Sigmoid colon (tissue), 6 donors: ENCODE measurements at regions not wholly inside any gene's neighbourhood (a gene's known extent, or its start where the extent isn't known, plus 50 kb on each side); places are given as distances from the start of the nearest gene placed in this dataset.

Experiments used
- DNase-seq: peaks from one replicate; pipeline ENCODE4 v3.0.0-alpha.2; 2019
- H3K27ac ChIP-seq, 4 donors: fragments of 200-600 bp; sonication (generic); one replicate each; pipeline ENCODE4 v1.5.1; 2016 to 2019; ENCODE audit warnings: mild to moderate bottlenecking in 1 of 4
- H3K27me3 ChIP-seq, 3 donors: fragments of 200-600 bp; sonication (generic); one replicate each; pipeline ENCODE4 v1.5.1; 2019; ENCODE audit warnings: mild to moderate bottlenecking in 1 of 3
- H3K36me3 ChIP-seq, 4 donors: fragments of 200-600 bp; sonication (generic); one replicate each; pipeline ENCODE4 v1.5.1; 2016 to 2019
- H3K4me1 ChIP-seq, 4 donors: fragments of 200-600 bp; sonication (generic); one replicate each; pipeline ENCODE4 v1.5.1; 2017 to 2019
- H3K4me3 ChIP-seq, 4 donors: fragments of 200-600 bp; sonication (generic); one replicate each; pipeline ENCODE4 v1.5.1; 2017 to 2019; ENCODE audit warnings: mild to moderate bottlenecking in 2 of 4, moderate library complexity in 1 of 4
- H3K9me3 ChIP-seq, 4 donors: fragments of 200-600 bp in 3 of 4; sonication (generic) in 3 of 4; one replicate each; pipeline versions ENCODE4 v1.5.1 to v1.6.1; 2013 to 2019
- EP300 ChIP-seq, 4 donors: sonication (generic); formaldehyde crosslinking; IDR thresholded peaks; one replicate each; pipeline ENCODE4 v1.6.1; 2017; ENCODE audit warnings: antibody characterized with exemption in 4 of 4
- POLR2A ChIP-seq, 2 donors: fragments of 450-650 bp; IDR thresholded peaks; one replicate each; pipeline ENCODE4 v1.6.1; 2016; ENCODE audit warnings: antibody characterized with exemption in 2 of 2, mild to moderate bottlenecking in 2 of 2, moderate library complexity in 2 of 2
- POLR2AphosphoS5 ChIP-seq, 4 donors: sonication (generic); formaldehyde crosslinking; IDR thresholded peaks; one replicate each; pipeline ENCODE4 v1.6.1; 2017; ENCODE audit warnings: antibody characterized with exemption in 4 of 4
- WGBS, 2 donors: extraction: QIAGEN DNeasy Blood & Tissue Kit; methylation state at CpG; one replicate each; pipeline ENCODE4 v1.1.7; 2013; 5-methylcytosine and 5-hydroxymethylcytosine counted together
- intact Hi-C: fragments of 100-400 bp; cut with DNase I; formaldehyde crosslinking; loops from one replicate; pipeline ENCODE4 v1.15.1; 2023
- TF ChIP-seq, protein P1 (sequence below), 4 experiments: fragments of 450-650 bp in 3 of 4; fragments of 200-600 bp in 1 of 4; IDR thresholded peaks; one replicate each; pipeline ENCODE4 v1.5.1; 2016 to 2019; ENCODE audit warnings: antibody characterized with exemption in 4 of 4, mild to moderate bottlenecking in 3 of 4, moderate library complexity in 2 of 4
- donor health status: healthy with polysubstance abuse.
- donor health status: healthy.

DNA sequence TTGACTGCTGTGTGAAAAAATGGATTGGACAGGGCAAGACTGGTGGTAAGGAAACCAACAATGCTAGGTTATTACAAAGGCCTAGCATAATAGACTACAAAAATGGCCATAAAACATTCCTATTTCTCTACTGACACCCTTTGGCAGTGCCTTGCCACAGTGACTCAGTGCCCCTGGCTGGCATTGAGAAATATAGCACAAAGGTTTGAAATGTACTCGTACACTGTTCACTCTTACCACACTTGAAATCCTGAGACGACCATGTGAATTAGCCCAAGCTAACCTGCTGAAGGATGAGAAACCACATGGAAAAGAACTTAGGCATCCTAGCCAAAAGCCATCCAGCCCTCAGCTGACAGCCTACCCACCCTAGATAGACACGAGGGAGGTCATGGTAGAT, 149.8 kb upstream of the PALMD start:
- Histone ChIP-seq H3K36me3 (no peaks in the 10 kb centered on the region), H3K4me1 (no peaks in the 10 kb centered on the region), H3K4me3 (no peak overlapping the region), H3K27ac (no peak overlapping the region), H3K27me3 (no peaks in the 10 kb centered on the region), H3K9me3 (no peaks in the 10 kb centered on the region)
- WGBS, 2 donors = 81 to 88% methylated on average over 3 of the region's 3 CpGs
- intact Hi-C loops = no loop called here
- no peak for TF ChIP-seq POLR2AphosphoS5 (IDR thresholded peaks at IDR 0.05)
- TF ChIP-seq, protein P1, sequence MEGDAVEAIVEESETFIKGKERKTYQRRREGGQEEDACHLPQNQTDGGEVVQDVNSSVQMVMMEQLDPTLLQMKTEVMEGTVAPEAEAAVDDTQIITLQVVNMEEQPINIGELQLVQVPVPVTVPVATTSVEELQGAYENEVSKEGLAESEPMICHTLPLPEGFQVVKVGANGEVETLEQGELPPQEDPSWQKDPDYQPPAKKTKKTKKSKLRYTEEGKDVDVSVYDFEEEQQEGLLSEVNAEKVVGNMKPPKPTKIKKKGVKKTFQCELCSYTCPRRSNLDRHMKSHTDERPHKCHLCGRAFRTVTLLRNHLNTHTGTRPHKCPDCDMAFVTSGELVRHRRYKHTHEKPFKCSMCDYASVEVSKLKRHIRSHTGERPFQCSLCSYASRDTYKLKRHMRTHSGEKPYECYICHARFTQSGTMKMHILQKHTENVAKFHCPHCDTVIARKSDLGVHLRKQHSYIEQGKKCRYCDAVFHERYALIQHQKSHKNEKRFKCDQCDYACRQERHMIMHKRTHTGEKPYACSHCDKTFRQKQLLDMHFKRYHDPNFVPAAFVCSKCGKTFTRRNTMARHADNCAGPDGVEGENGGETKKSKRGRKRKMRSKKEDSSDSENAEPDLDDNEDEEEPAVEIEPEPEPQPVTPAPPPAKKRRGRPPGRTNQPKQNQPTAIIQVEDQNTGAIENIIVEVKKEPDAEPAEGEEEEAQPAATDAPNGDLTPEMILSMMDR (IDR thresholded peaks at IDR 0.05) = no peak
- DNase-seq = no peak

DNA sequence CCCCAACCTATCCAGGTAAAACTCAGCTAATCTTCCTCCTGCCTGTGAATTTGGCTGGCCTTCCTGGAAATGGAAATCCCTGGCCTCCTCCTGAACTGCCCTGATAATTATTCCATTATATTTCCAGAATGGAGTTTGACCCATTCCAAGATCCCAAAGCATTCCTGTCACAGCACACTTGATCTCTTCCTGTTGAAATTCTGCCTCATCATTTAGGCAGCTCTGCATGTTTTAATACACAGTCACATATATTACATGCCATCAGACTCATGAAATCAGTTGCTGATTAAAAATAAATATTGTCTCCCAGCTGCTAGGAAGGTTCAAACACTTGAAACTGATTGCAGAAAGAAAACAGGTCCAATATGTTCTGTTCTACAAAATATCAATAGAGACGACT, 148.2 kb upstream of the PALMD start:
- Histone ChIP-seq H3K4me3 (no peak overlapping the region), H3K27ac (no peak overlapping the region), H3K4me1 (peaks cover 0 to 1% (median 0%) of the 10 kb centered on the region in 4 donors), H3K27me3 (no peaks in the 10 kb centered on the region), H3K36me3 (no peaks in the 10 kb centered on the region), H3K9me3 (no peaks in the 10 kb centered on the region)
- DNase-seq = no peak
- intact Hi-C loops = no loop called here
- TF ChIP-seq POLR2AphosphoS5 (IDR thresholded peaks at IDR 0.05) (no peak), EP300 (IDR thresholded peaks at IDR 0.05) (no peak), POLR2A (IDR thresholded peaks at IDR 0.05) (no peak)
- TF ChIP-seq, protein P1 (IDR thresholded peaks at IDR 0.05) = no peak
- 72 to 85% methylated on average over 1 of the region's 1 CpG for WGBS, 2 donors

DNA sequence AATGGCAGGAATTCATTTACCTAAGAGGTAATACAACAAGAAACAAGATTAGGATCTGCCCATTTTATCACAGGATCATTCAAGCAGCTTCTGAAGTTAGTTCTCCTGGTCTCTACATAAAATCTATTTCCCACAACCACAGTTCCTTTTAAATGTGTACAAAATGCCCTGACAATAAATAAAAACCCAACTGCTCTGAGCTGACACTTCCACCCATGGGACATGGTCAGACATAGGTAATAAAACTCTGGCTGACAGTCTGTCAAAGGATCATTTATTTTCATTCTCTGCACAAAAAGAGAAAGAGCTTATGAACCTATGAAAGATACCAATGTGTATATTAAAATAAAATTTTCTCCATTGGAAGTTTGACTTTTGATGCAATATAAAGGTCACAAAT, 145.4 kb upstream of the PALMD start:
- H3K27me3 ChIP-seq = no peaks in the 10 kb centered on the region
- no peak for DNase-seq
- H3K4me3 ChIP-seq = no peak overlapping the region
- intact Hi-C loops = no loop called here
- no peaks in the 10 kb centered on the region for H3K9me3 ChIP-seq
- no peak overlapping the region for H3K27ac ChIP-seq
- H3K4me1 ChIP-seq = peaks cover 0 to 6% (median 0%) of the 10 kb centered on the region in 4 donors
- TF ChIP-seq POLR2AphosphoS5 (IDR thresholded peaks at IDR 0.05) = no peak
- H3K36me3 ChIP-seq = no peaks in the 10 kb centered on the region

DNA sequence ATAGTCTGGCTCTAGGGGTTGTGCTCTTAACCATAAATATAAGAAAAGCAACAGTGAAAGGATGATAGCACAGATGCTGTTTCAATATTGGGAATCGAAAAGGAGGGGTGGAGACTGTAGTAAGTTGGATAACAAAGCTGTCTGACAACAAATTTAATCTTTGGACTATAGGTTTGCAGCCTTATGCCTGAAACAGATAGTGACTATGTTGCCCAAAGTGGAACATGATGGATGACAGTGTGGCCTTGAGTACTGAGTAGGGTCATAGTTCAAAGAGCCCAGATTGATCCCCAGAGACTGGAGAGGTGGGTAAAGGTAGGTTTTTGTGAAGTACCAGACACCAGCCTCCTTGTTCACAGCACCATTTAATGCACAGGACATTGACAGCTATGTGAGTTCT, 144.0 kb upstream of the PALMD start:
- Histone ChIP-seq H3K9me3 (no peaks in the 10 kb centered on the region), H3K36me3 (no peaks in the 10 kb centered on the region), H3K4me1 (peaks cover 0 to 6% (median 0%) of the 10 kb centered on the region in 4 donors), H3K27ac (no peak overlapping the region), H3K4me3 (no peak overlapping the region), H3K27me3 (no peaks in the 10 kb centered on the region)
- no peak for DNase-seq
- 32 to 80% methylated on average over 1 of the region's 1 CpG for WGBS, 2 donors
- TF ChIP-seq POLR2AphosphoS5 (IDR thresholded peaks at IDR 0.05) (no peak), EP300 (IDR thresholded peaks at IDR 0.05) (no peak), POLR2A (IDR thresholded peaks at IDR 0.05) (no peak)
- TF ChIP-seq, protein P1 (IDR thresholded peaks at IDR 0.05) = no peak
- intact Hi-C loops = no loop called here

DNA sequence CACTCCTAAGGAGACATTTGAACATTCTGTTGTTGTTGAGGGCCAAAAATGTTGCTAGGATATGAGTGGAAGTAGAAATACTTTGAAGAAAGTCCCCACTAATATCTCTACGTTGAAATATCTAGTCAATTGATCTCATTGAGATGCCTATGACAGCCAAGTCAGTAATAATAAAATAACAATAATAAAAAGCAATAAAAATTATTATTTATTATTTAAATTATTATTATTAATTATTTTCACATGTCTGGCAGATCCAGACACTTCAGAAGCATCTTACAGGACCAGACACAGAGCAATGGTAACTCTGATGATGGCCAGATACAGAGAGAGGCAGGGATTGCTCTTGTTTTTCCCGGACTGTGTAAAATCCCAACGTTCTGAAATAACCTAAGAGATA, 143.5 kb upstream of the PALMD start:
- Histone ChIP-seq H3K36me3 (no peaks in the 10 kb centered on the region), H3K27ac (no peak overlapping the region), H3K4me1 (peaks cover 0 to 6% (median 0%) of the 10 kb centered on the region in 4 donors), H3K27me3 (no peaks in the 10 kb centered on the region), H3K4me3 (no peak overlapping the region), H3K9me3 (no peaks in the 10 kb centered on the region)
- intact Hi-C loops = no loop called here
- WGBS, 2 donors = 59 to 61% methylated on average over 3 of the region's 3 CpGs
- TF ChIP-seq POLR2AphosphoS5 (IDR thresholded peaks at IDR 0.05) = no peak
- TF ChIP-seq POLR2A (IDR thresholded peaks at IDR 0.05) = no peak
- TF ChIP-seq, protein P1 (IDR thresholded peaks at IDR 0.05) = no peak
- no peak for TF ChIP-seq EP300 (IDR thresholded peaks at IDR 0.05)
- DNase-seq = no peak
